Nephron progenitor cell (in vitro differentiated cells): ENCODE measurements at regions not wholly inside any gene's neighbourhood (a gene's known extent, or its start where the extent isn't known, plus 50 kb on each side); places are given as distances from the start of the nearest gene placed in this dataset.

Experiments used
- DNase-seq: peaks from one replicate; pipeline ENCODE4 v3.0.0; 2021
- H3K27ac Mint-ChIP-seq: 2 replicates; pipeline ENCODE4 v1.8.0; 2021; ENCODE audit warnings: mild to moderate bottlenecking, moderate library complexity, mixed read lengths
- H3K27me3 Mint-ChIP-seq: 2 replicates; pipeline ENCODE4 v1.8.0; 2021; ENCODE audit warnings: mild to moderate bottlenecking, low read depth, mixed read lengths; ENCODE audit not compliant: poor library complexity
- H3K36me3 Mint-ChIP-seq: 2 replicates; pipeline ENCODE4 v1.8.0; 2021; ENCODE audit warnings: low read depth, mixed read lengths
- H3K4me1 Mint-ChIP-seq: 2 replicates; pipeline ENCODE4 v1.8.0; 2021; ENCODE audit warnings: mixed read lengths
- H3K4me3 Mint-ChIP-seq: 2 replicates; pipeline ENCODE4 v1.8.0; 2021; ENCODE audit warnings: mild to moderate bottlenecking, moderate library complexity, mixed read lengths
- H3K9me3 Mint-ChIP-seq: 2 replicates; pipeline ENCODE4 v1.8.0; 2021; ENCODE audit warnings: mild to moderate bottlenecking, moderate library complexity, mixed read lengths
- CTCF ChIP-seq: fragments of 200-600 bp; sonication (generic); IDR thresholded peaks from 2 replicates; pipeline ENCODE4 v1.5.0; 2021; ENCODE audit warnings: antibody characterized with exemption

DNA sequence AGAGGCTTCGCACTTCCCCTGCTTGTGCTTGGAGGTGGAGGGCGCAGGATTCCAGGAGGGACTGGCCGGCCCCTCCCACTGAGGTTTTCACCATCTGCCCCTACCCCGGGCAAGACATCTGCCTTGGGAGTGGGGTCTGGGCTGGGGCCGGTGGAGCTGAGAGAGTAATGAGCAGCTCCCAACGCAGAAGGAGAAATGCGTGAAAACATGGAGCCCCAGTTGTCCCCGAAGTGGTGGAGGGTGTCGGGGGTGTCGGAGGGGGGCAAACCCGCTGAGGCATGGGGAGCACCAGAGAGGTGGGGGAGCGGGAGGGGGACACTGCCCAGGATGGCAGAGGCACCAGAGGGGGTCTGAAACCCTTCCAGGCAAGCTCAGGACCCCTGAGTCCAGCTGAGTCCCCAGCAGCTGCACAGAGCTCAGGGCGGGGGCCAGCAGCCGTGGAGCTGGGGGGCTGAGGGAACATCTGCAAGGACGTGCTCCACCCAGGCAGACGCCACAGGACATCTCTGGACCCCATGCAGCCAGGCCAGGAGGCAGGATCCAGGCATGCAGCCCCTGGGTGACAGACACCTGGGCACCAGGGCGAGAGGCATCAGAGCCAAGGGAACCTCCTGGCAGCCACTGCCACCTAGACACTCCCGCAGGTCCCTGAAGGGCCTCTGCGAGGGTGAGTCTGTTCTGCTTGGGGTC is 110.6 kb downstream of the SIK1 start:
- H3K27ac Mint-ChIP-seq = no peak overlapping the region
- no peaks in the 10 kb centered on the region for H3K36me3 Mint-ChIP-seq
- H3K9me3 Mint-ChIP-seq = peaks cover 19% of the 10 kb centered on the region
- no peak overlapping the region for H3K4me3 Mint-ChIP-seq
- peaks cover 42% of the 10 kb centered on the region for H3K4me1 Mint-ChIP-seq
- TF ChIP-seq CTCF = no peak
- no peak for DNase-seq
- peaks cover 3% of the 10 kb centered on the region for H3K27me3 Mint-ChIP-seq

DNA sequence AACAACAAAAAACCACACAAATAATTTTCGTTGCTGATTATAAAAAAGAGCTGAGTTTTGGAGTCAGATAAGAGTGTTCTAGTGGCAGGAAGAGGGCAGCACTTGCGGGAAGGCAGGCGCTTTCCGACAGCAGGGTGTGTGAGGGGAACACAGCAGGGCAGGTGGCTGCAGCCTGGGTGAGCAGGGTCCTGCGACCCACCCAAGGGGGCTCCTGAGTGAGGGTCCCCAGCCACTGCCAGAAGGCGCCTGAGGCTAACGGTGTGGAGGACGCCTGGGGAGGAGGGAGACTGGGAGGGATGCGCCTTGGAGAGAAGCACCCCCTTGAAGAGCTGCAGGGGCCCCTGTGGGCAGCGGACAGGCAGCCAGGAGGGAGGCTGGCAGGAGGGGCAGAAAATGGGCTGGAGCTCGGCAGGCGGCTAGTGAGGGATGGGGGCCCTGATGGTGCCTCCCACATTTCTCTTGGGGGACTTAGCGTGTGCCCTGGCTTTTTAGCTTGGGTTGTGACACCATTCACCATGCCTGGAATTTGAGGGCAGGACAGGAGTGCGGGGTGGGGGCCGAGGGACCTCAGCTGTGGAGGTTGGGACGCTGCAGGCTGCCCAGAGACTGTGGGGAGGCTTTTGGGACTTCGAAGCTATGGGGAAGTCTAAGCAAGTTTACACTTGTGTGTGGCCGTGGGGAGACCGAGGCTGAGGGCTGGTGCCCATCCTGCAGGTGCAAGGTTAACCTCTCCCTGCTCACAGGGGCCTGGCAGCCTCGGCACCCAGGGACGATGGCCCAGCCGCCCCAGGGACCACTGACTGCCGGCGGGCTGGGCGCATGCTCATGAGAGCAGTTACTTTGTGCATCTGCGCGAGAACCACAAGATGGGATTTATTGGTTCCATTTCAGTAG is 111.4 kb downstream of the SIK1 start:
- Mint-ChIP-seq H3K9me3 (peaks cover 19% of the 10 kb centered on the region), H3K4me3 (no peak overlapping the region), H3K27me3 (peaks cover 3% of the 10 kb centered on the region), H3K27ac (no peak overlapping the region), H3K36me3 (no peaks in the 10 kb centered on the region), H3K4me1 (peaks cover 50% of the 10 kb centered on the region)
- TF ChIP-seq CTCF = no peak
- no peak for DNase-seq

GRCh38 chr21:43313939-43314405 is 113.0 kb downstream of the SIK1 start:
- H3K9me3 Mint-ChIP-seq = peaks cover 19% of the 10 kb centered on the region

GRCh38 chr21:43313221-43313938 is 113.6 kb downstream of the SIK1 start:
- H3K36me3 Mint-ChIP-seq = no peaks in the 10 kb centered on the region
- H3K27me3 Mint-ChIP-seq = peaks cover 3% of the 10 kb centered on the region
- no peak overlapping the region for H3K4me3 Mint-ChIP-seq
- H3K4me1 Mint-ChIP-seq = peaks cover 36% of the 10 kb centered on the region
- H3K9me3 Mint-ChIP-seq = peaks cover 13% of the 10 kb centered on the region
- TF ChIP-seq CTCF = no peak
- no peak overlapping the region for H3K27ac Mint-ChIP-seq
- DNase-seq = no peak

More at GRCh38 chr21:43313939-43314405, 113.0 kb downstream of the SIK1 start:
- no peaks in the 10 kb centered on the region for H3K36me3 Mint-ChIP-seq
- H3K27ac Mint-ChIP-seq = no peak overlapping the region
- no peak overlapping the region for H3K4me3 Mint-ChIP-seq
- no peak for DNase-seq
- peaks cover 39% of the 10 kb centered on the region for H3K4me1 Mint-ChIP-seq
- H3K27me3 Mint-ChIP-seq = peaks cover 3% of the 10 kb centered on the region
- TF ChIP-seq CTCF = no peak

DNA sequence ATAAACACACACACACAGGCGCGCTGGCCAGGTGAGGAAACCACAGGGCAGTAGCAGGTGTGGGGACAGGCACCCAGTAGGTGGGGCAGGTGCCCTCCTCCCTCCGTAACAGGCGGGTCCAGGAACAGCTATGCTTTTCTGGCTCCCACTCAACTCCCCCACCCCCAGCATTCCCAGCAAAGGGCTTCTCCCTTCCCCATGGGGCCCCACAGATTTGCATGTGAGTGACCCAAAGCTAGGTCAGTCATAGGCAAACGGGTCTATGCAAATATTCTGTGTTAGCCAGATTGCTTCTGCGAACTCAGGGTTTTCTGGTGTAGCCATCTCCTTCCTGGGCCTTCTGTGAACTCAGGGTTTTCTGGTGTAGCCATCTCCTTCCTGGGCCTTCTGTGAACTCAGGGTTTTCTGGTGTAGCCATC is 114.2 kb downstream of the SIK1 start:
- Mint-ChIP-seq H3K27ac (no peak overlapping the region), H3K27me3 (peaks cover 3% of the 10 kb centered on the region), H3K36me3 (no peaks in the 10 kb centered on the region), H3K4me1 (peaks cover 41% of the 10 kb centered on the region), H3K4me3 (no peak overlapping the region), H3K9me3 (peaks cover 9% of the 10 kb centered on the region)
- TF ChIP-seq CTCF = no peak
- no peak for DNase-seq
